Medulla oblongata (tissue), 1 donor: ENCODE measurements at regions not wholly inside any gene's neighbourhood (a gene's known extent, or its start where the extent isn't known, plus 50 kb on each side); places are given as distances from the start of the nearest gene placed in this dataset.
A peak's percentile ranks its signal among the peaks of the same experiment; 100 is the strongest.

Experiments
- DNase-seq: peaks from one replicate; pipeline ENCODE4 v3.0.0-alpha.2; 2015; ENCODE audit errors: extremely low spot score

DNA sequence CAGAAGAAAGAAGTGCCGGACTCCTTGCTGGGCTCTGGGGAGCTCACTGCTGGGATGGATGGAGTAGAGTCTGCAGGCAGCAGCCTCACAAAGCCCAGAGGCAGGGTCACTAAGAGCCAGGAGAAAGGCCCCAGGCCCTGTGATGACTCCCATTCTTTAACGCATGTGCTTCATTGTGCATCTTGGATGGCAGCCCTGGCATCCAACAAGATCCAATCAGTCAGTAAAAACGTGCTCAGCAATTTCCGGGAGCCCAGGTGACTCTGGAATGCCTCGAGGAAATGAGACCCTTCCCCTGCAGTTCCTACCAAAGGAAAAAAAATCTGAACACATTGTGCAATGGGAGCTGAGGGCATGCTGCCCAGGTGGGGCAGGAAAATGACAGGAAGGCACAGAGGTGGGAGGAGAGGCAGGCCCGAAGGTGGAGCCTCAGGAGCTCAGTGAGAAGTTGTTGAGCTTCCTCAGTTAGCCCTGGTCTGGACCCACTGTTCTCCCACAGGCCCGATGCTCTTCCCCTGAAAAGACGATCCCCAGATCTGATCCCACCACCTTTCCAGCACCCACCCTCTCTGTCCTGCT, 60.7 kb upstream of the TMEM72 start:
- no peak for DNase-seq

GRCh38 chr10:44851413-44851812, 59.7 kb upstream of the TMEM72 start:
- no peak for DNase-seq

GRCh38 chr10:44851881-44852280, 59.3 kb upstream of the TMEM72 start:
- no peak for DNase-seq

GRCh38 chr10:44853148-44853734, 57.9 kb upstream of the TMEM72 start:
- no peak for DNase-seq

DNA sequence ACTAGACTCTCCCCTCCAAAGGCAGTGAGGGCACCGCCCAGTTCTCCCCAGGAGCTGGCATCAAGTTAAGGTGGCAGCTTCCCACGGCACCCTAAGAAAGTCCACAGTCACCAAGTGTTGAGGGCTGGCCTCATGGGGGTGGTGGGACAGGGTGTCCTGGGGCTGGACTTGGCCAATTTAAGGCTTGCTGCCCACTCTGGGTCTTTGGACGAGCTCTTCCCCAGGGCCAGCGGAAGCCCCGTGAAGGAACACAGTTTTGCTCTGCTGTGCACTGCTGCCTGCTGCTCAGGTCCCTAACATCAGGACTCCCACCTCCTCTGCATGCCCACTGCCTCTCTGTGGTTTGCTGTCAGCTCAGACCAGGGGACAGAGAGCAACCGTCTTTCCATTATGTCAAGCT, 57.3 kb upstream of the TMEM72 start:
- no peak for DNase-seq

GRCh38 chr10:44854693-44855350, 56.3 kb upstream of the TMEM72 start:
- peak; percentile 38 for DNase-seq

DNA sequence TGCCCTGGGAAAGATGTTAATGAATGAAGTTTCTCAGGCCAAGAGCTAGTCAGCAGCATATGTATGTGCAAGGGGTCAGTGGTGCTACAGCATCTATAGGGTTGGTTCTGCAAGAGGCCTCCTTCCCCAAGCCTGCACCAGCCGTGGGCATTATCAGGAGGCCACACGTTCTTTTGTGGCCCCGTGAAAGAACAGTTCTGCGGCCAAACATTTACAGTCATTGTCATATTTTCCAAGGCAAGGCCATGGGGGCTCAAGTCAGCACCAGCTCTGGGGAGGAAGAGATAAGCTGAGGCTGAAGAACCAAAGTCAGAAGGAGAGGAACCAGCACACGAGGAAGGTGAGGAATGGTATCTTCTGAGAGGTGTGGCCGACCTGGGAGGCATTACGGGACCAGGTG, 54.4 kb upstream of the TMEM72 start:
- no peak for DNase-seq

DNA sequence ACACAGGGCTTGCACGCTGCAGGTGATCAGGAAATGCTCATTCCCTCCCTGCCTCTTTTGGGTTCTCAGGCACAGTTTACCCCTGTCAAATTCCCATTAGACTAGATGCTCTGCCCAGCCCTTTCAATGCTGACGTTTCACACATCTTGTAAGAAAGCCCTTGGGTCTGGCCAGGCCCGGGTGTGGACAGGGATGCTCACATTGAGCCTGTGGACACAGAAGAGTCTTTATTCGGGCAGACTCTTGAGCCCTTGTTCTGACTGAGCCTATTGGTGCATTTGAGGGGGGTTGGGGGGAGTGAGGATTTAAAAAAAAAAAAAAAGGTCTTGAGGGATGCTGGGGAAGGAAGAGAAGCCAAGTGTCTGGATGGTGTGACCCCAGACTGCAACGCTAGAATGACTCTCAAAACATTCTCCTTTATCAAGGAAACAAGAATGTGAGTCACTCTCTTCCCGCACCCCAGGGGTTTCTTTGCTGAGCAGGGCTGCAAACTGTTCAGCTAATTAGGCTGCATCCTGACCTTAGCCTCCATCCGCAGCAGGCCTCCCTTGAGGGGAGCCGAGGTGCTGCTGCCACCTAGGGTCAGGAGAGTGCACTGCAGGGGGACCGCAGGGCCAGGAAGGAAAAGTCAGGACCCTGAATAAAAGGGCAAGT, 53.6 kb upstream of the TMEM72 start:
- peak; percentile 65 for DNase-seq

- DNase-seq = no peak
Observed at GRCh38 chr10:44858017-44858371, 53.1 kb upstream of the TMEM72 start.

- DNase-seq = no peak
Observed at GRCh38 chr10:44858988-44859387, 52.1 kb upstream of the TMEM72 start.

DNA sequence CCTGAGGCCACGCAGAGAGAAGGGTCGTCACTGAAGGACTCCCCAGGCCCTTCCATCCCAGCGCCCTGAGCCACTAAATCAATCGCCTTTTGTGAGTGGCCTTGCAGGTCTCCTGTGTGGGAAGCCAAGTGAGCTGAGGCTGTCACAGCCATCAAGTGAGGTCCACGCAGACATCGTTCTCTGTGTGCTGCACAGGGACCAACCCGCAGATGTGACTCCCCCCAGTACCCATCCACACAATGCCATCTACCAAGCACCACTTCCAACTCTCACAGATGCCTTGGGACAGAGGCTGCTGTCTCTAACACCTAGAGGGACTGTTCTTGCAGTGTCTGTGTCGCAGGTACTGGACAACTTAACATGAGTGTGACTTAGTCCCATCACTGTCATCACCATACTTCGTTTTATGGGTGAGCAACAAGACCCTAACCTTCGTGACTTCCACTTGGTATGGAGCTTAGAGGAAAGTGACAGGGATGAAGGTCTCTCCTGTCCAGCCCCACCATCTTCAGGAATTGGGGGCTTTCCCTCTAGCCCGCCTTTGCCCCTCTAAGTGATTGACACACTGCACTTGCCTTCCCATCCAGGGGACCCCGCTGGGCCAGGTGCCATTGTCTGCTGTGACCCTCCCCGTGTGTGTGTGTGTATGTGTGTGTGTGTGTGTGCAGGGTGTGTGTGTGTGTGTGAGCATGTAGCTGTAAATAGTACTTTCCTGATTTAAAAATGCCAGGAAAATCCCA, 51.4 kb upstream of the TMEM72 start:
- DNase-seq = no peak

DNA sequence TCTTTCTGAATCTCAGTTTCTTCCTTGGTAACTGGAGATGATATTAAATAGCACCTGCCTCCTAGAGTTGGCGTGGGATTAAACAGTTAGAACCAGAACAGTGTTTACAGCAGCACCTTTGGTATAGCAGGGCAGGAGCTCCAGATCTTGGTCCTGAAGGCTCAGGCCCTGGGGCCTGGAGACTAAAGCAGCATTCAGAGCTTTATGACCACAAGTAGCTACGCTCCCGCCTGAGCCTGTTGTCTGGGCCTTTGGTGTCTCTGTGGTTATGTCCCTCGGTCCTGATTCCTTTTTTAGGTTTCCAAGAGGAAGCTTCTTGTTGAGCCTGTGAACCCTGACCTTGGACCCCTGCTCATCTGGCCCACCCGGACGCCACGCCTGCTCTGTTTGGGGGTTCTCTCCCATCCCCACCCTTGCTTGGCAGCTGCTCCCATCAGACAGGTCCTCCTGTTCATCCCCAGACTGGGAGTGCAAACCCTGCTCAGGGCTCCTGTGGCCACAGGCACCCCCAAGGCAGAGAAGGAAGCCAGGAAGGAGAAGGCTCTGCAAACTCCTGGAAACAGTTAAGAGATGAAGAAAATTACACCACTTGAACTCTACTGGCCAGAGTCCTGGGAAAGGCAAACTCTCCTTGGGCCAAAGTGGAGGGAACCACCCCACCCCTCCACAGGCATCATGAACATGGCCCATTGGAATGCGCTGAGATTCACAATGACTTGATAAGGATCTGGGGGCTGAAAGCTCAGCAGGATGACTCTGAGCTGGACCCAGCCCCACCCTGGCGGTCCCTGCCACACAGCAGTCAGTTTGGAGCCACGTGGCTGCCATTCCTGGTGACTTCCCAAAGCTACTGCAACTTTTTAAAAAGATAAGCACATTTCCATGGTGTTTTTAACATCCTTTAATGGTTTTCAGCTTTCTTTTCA, 50.1 kb upstream of the TMEM72 start:
- no peak for DNase-seq
